H9 (cell line): ENCODE measurements at regions not wholly inside any gene's neighbourhood (a gene's known extent, or its start where the extent isn't known, plus 50 kb on each side); places are given as distances from the start of the nearest gene placed in this dataset.
"Not testable (repeated sequence)": the region's sequence is repeated elsewhere in the genome, so short reads cannot be mapped to it uniquely, and the experiment has no call there.

Experiments
- DNase-seq: peaks from one replicate; pipeline ENCODE4 v3.0.0-alpha.2; 2017
- H2AFZ ChIP-seq: one replicate; pipeline ENCODE4 v1.6.1; 2013; ENCODE audit warnings: mild to moderate bottlenecking, low read length, control low read depth, moderate library complexity
- H2AK5ac ChIP-seq: 2 replicates; pipeline ENCODE4 v1.6.1; 2013; ENCODE audit warnings: low read length, control low read depth, mixed read lengths; ENCODE audit not compliant: insufficient read length
- H2BK120ac ChIP-seq: one replicate; pipeline ENCODE4 v1.6.1; 2013; ENCODE audit warnings: low read depth, mild to moderate bottlenecking, low read length, control low read depth, inconsistent platforms; ENCODE audit not compliant: poor library complexity, severe bottlenecking
- H2BK12ac ChIP-seq: 2 replicates; pipeline ENCODE4 v1.6.1; 2013; ENCODE audit warnings: low read length, control low read depth, mixed read lengths, low read depth; ENCODE audit not compliant: insufficient read length
- H2BK15ac ChIP-seq: 2 replicates; pipeline ENCODE4 v1.6.1; 2013; ENCODE audit warnings: low read depth, low read length, control low read depth
- H2BK20ac ChIP-seq: one replicate; pipeline ENCODE4 v1.6.1; 2013; ENCODE audit warnings: low read depth, mild to moderate bottlenecking, low read length, control low read depth, inconsistent platforms; ENCODE audit not compliant: poor library complexity, severe bottlenecking
- H2BK5ac ChIP-seq: 2 replicates; pipeline ENCODE4 v1.6.1; 2013; ENCODE audit warnings: low read length, control low read depth, mixed read lengths; ENCODE audit not compliant: insufficient read length
- H3K14ac ChIP-seq: 2 replicates; pipeline ENCODE4 v1.6.1; 2013; ENCODE audit warnings: low read length, control low read depth; ENCODE audit not compliant: insufficient read depth
- H3K18ac ChIP-seq: 2 replicates; pipeline ENCODE4 v1.6.1; 2013; ENCODE audit warnings: low read depth, mild to moderate bottlenecking, mixed read lengths, low read length, control low read depth; ENCODE audit not compliant: insufficient read length
- H3K23ac ChIP-seq: 2 replicates; pipeline ENCODE4 v1.6.1; 2013; ENCODE audit warnings: low read length, control low read depth, mixed read lengths, low read depth; ENCODE audit not compliant: insufficient read length
- H3K23me2 ChIP-seq: 2 replicates; pipeline ENCODE4 v1.6.1; 2013; ENCODE audit warnings: low read depth, mild to moderate bottlenecking, mixed read lengths, low read length, control low read depth; ENCODE audit not compliant: insufficient read length, poor library complexity, severe bottlenecking
- H3K27ac ChIP-seq: 2 replicates; pipeline ENCODE4 v1.5.1; 2013; ENCODE audit warnings: low read length, control low read depth, mixed read lengths, low read depth; ENCODE audit not compliant: insufficient read length
- H3K27me3 ChIP-seq: 2 replicates; pipeline ENCODE4 v1.6.1; 2013; ENCODE audit warnings: low read length, control low read depth, inconsistent platforms; ENCODE audit not compliant: insufficient read depth
- H3K4ac ChIP-seq: 2 replicates; pipeline ENCODE4 v1.6.1; 2013; ENCODE audit warnings: low read depth, mild to moderate bottlenecking, control low read depth, inconsistent platforms, low read length, moderate library complexity
- H3K4me1 ChIP-seq: 2 replicates; pipeline ENCODE4 v1.6.1; 2013; ENCODE audit warnings: low read length, control low read depth, inconsistent platforms; ENCODE audit not compliant: insufficient read depth
- H3K4me2 ChIP-seq: 2 replicates; pipeline ENCODE4 v1.6.1; 2013; ENCODE audit warnings: low read length, control low read depth, mixed read lengths; ENCODE audit not compliant: insufficient read length, insufficient read depth
- H3K56ac ChIP-seq: 2 replicates; pipeline ENCODE4 v1.6.1; 2013; ENCODE audit warnings: low read depth, mild to moderate bottlenecking, mixed read lengths, low read length, control low read depth; ENCODE audit not compliant: insufficient read length
- H3K79me1 ChIP-seq: 2 replicates; pipeline ENCODE4 v1.6.1; 2013; ENCODE audit warnings: low read depth, mild to moderate bottlenecking, moderate library complexity, low read length, control low read depth, inconsistent platforms; ENCODE audit not compliant: insufficient read depth, poor library complexity, severe bottlenecking
- H3K79me2 ChIP-seq: 2 replicates; pipeline ENCODE4 v1.6.1; 2013; ENCODE audit warnings: low read length, control low read depth, inconsistent platforms; ENCODE audit not compliant: insufficient read depth
- H3K9ac ChIP-seq: 2 replicates; pipeline ENCODE4 v1.6.1; 2013; ENCODE audit warnings: low read length, control low read depth, mixed read lengths; ENCODE audit not compliant: insufficient read length; ENCODE audit errors: extremely low read depth
- H3K9me3 ChIP-seq: one replicate; pipeline ENCODE4 v1.6.1; 2013; ENCODE audit warnings: low read depth, low read length, inconsistent platforms; ENCODE audit not compliant: control insufficient read depth
- H3T11ph ChIP-seq: one replicate; pipeline ENCODE4 v1.6.1; 2013; ENCODE audit warnings: mild to moderate bottlenecking, low read length, control low read depth, inconsistent platforms
- H4K20me1 ChIP-seq: one replicate; pipeline ENCODE4 v1.6.1; 2013; ENCODE audit not compliant: control insufficient read depth, insufficient read length, insufficient read depth
- H4K5ac ChIP-seq: 2 replicates; pipeline ENCODE4 v1.6.1; 2013; ENCODE audit warnings: low read depth, mild to moderate bottlenecking, mixed read lengths, low read length, control low read depth; ENCODE audit not compliant: insufficient read length
- H4K8ac ChIP-seq: replicated peaks from 2 replicates; pipeline ENCODE4 v1.6.1; 2013; ENCODE audit warnings: low read length, control low read depth, mixed read lengths, low read depth; ENCODE audit not compliant: insufficient read length
- H4K91ac ChIP-seq: 2 replicates; pipeline ENCODE4 v1.6.1; 2013; ENCODE audit warnings: low read depth, mild to moderate bottlenecking, moderate library complexity, mixed read lengths, low read length, control low read depth; ENCODE audit not compliant: insufficient read length
- H3K27ac Mint-ChIP-seq, 3 experiments: 2 replicates in 2 of 3; 3 replicates in 1 of 3; pipeline ENCODE4 v1.8.0; 2020 to 2021; ENCODE audit warnings: mixed read lengths in 3 of 3, mild to moderate bottlenecking in 1 of 3, moderate library complexity in 1 of 3
- H3K27me3 Mint-ChIP-seq: 2 replicates; pipeline ENCODE4 v1.8.0; 2021; ENCODE audit warnings: low read depth, mild to moderate bottlenecking, moderate library complexity, mixed read lengths
- H3K36me3 Mint-ChIP-seq, 3 experiments: 2 replicates in 2 of 3; 3 replicates in 1 of 3; pipeline ENCODE4 v1.8.0; 2020 to 2021; ENCODE audit warnings: low read depth in 3 of 3, mixed read lengths in 3 of 3; ENCODE audit not compliant: insufficient read depth in 1 of 3
- H3K4me1 Mint-ChIP-seq, 2 experiments: 2 replicates each; pipeline ENCODE4 v1.8.0; 2020; ENCODE audit warnings: mixed read lengths in 2 of 2
- H3K4me3 Mint-ChIP-seq, 2 experiments: 2 replicates in 1 of 2; 3 replicates in 1 of 2; pipeline ENCODE4 v1.8.0; 2020 to 2021; ENCODE audit warnings: mild to moderate bottlenecking in 2 of 2, mixed read lengths in 2 of 2, moderate library complexity in 1 of 2
- H3K9me3 Mint-ChIP-seq, 2 experiments: 2 replicates in 1 of 2; 3 replicates in 1 of 2; pipeline ENCODE4 v1.8.0; 2020; ENCODE audit warnings: mild to moderate bottlenecking in 2 of 2, mixed read lengths in 2 of 2, moderate library complexity in 1 of 2
- WGBS: extraction: QIAGEN DNeasy Blood & Tissue Kit; methylation state at CpG from one replicate; pipeline ENCODE4 v1.1.7; 2013; ENCODE audit warnings: missing lambda C conversion rate, low lambda C conversion rate, mixed read lengths; ENCODE audit not compliant: insufficient read length; ENCODE audit errors: extremely low coverage; 5-methylcytosine and 5-hydroxymethylcytosine counted together

- not testable (repeated sequence) for H3K27me3 ChIP-seq, H2BK120ac ChIP-seq, H3K4ac ChIP-seq, H2BK15ac ChIP-seq, H4K20me1 ChIP-seq, H3K23me2 ChIP-seq, H3K9ac ChIP-seq, H3K23ac ChIP-seq, H2BK20ac ChIP-seq, DNase-seq, H3K36me3 Mint-ChIP-seq, H4K8ac ChIP-seq, H3K27ac Mint-ChIP-seq, H2BK5ac ChIP-seq, H2BK12ac ChIP-seq, H3K4me1 Mint-ChIP-seq, H3K56ac ChIP-seq, H2AK5ac ChIP-seq, H4K91ac ChIP-seq, H3K9me3 Mint-ChIP-seq, H3K27ac ChIP-seq, H3K27me3 Mint-ChIP-seq, H3K4me3 Mint-ChIP-seq, H3K79me1 ChIP-seq, H3T11ph ChIP-seq, H3K4me1 ChIP-seq, H3K4me2 ChIP-seq, H4K5ac ChIP-seq, H3K18ac ChIP-seq, H3K14ac ChIP-seq, H3K9me3 ChIP-seq, H3K79me2 ChIP-seq, H2AFZ ChIP-seq
- no CpG with 5 or more reads among the region's 17 CpGs for WGBS
Observed at GRCh38 chr21:6074935-6075334, 4446.4 kb upstream of the TPTE start.

DNA sequence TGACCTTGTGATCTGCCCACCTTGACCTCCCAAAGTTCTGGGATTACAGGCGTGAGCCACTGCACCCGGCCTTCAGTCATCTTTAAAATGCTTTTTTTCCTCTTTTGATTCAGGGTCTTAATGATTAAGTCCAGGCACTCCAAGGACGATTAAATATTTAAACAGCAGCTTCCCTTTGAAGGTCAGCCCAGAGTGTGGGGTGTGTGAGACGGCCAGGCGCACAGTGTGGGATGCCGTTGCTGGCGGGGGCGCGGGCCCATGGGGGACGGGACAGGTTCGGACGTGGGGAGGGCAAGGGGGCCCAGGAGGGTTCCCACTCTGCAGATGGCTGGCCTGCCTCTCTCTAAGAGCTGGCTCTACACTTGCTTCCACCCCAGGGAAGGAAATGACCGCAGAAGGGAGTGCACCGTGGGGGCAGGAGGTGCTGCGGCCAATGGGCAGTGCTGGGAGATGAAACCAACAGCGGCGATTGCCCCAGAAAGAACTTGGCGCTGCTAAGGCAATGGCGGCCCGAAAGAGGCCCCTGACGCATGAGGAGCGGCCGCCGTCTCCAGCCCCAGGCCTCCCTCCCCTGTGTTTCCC is 4445.7 kb upstream of the TPTE start:
- H3K4me3 Mint-ChIP-seq, H2AFZ ChIP-seq, H3K9me3 Mint-ChIP-seq, H3K4me2 ChIP-seq, H3K23me2 ChIP-seq, H3K27me3 Mint-ChIP-seq, H3K14ac ChIP-seq, H2BK120ac ChIP-seq, H3K9me3 ChIP-seq, H3K4ac ChIP-seq, H3K27ac ChIP-seq, H3K9ac ChIP-seq, H4K20me1 ChIP-seq, H3K79me1 ChIP-seq, H3K4me1 Mint-ChIP-seq, H2BK12ac ChIP-seq, H2AK5ac ChIP-seq, H3K4me1 ChIP-seq, H2BK15ac ChIP-seq, H4K5ac ChIP-seq, H4K8ac ChIP-seq, H3K23ac ChIP-seq, DNase-seq, H3K27me3 ChIP-seq, H3K79me2 ChIP-seq, H3K18ac ChIP-seq, H4K91ac ChIP-seq, H3K27ac Mint-ChIP-seq, H2BK5ac ChIP-seq, H3K36me3 Mint-ChIP-seq, H2BK20ac ChIP-seq, H3K56ac ChIP-seq, H3T11ph ChIP-seq: not testable (repeated sequence)
- no CpG with 5 or more reads among the region's 24 CpGs for WGBS
